OCI-LY3 (cell line): ENCODE measurements at regions not wholly inside any gene's neighbourhood (a gene's known extent, or its start where the extent isn't known, plus 50 kb on each side); places are given as distances from the start of the nearest gene placed in this dataset.

Experiments
- H2AFZ ChIP-seq: fragments of 200-600, 300-600 bp; shearing (Covaris generic); 2 replicates; pipeline ENCODE4 v1.6.0; 2014; ENCODE audit warnings: antibody characterized with exemption, low read depth, low read length
- H3K27ac ChIP-seq: fragments of 200-600, 300-600 bp; sonication (generic); 2 replicates; pipeline ENCODE4 v1.5.1; 2014; ENCODE audit warnings: mild to moderate bottlenecking, low read length, moderate library complexity, mixed read lengths
- H3K27me3 ChIP-seq: fragments of 200-600, 300-600 bp; sonication (generic); 2 replicates; pipeline ENCODE4 v1.6.1; 2014; ENCODE audit warnings: low read depth, low read length, mixed read lengths
- H3K36me3 ChIP-seq: fragments of 200-600, 300-600 bp; sonication (generic); replicated peaks from 2 replicates; pipeline ENCODE3; 2014; ENCODE audit warnings: low read depth, low read length, mixed read lengths
- H3K4me1 ChIP-seq: fragments of 300-600, 200-600 bp; sonication (generic); 2 replicates; pipeline ENCODE4 v1.6.1; 2014; ENCODE audit warnings: low read length, mixed read lengths
- H3K4me2 ChIP-seq: fragments of 200-600, 300-600 bp; sonication (generic); 2 replicates; pipeline ENCODE4 v1.6.1; 2014; ENCODE audit warnings: low read length, mixed read lengths
- H3K4me3 ChIP-seq: fragments of 300-600, 200-600 bp; sonication (generic); 2 replicates; pipeline ENCODE4 v1.5.1; 2014; ENCODE audit warnings: antibody characterized with exemption, mild to moderate bottlenecking, low read length, moderate library complexity
- H3K79me2 ChIP-seq: fragments of 300-600, 200-600 bp; shearing (Covaris generic); 2 replicates; pipeline ENCODE4 v1.6.1; 2014; ENCODE audit warnings: mild to moderate bottlenecking, low read length, mixed read lengths
- H3K9ac ChIP-seq: fragments of 300-600, 200-600 bp; shearing (Covaris generic); 2 replicates; pipeline ENCODE4 v1.6.0; 2014; ENCODE audit warnings: mild to moderate bottlenecking, low read length, moderate library complexity
- H3K9me3 ChIP-seq: fragments of 200-600, 300-600 bp; shearing (Covaris generic); 2 replicates; pipeline ENCODE4 v1.6.1; 2014; ENCODE audit warnings: low read length, mixed read lengths; ENCODE audit not compliant: insufficient read depth
- H4K20me1 ChIP-seq: fragments of 200-600, 300-600 bp; sonication (generic); 2 replicates; pipeline ENCODE4 v1.6.1; 2016; ENCODE audit warnings: low read length, mixed read lengths; ENCODE audit not compliant: insufficient read depth
- CTCF ChIP-seq: fragments of 200-600, 300-600 bp; sonication (generic); IDR thresholded peaks from 2 replicates; pipeline ENCODE4 v1.5.1; 2014; ENCODE audit warnings: antibody characterized with exemption, low read length, low read depth
- EZH2phosphoT487 ChIP-seq: fragments of 200-600 bp; shearing (Covaris generic); IDR thresholded peaks from 2 replicates; pipeline ENCODE4 v1.6.1; 2018; ENCODE audit warnings: antibody characterized with exemption, mixed run types, low read depth

- no peaks in the 10 kb centered on the region for H3K79me2 ChIP-seq
- H3K4me1 ChIP-seq: no peaks in the 10 kb centered on the region
- no peaks in the 10 kb centered on the region for H3K36me3 ChIP-seq
- H4K20me1 ChIP-seq: no peaks in the 10 kb centered on the region
- H3K9ac ChIP-seq: no peak overlapping the region
- H3K4me3 ChIP-seq: no peak overlapping the region
- no peaks in the 10 kb centered on the region for H3K27me3 ChIP-seq
- no peaks in the 10 kb centered on the region for H3K9me3 ChIP-seq
- H2AFZ ChIP-seq: no peak overlapping the region
- H3K4me2 ChIP-seq: no peak overlapping the region
- TF ChIP-seq CTCF: no peak
- TF ChIP-seq EZH2phosphoT487: no peak
- H3K27ac ChIP-seq: no peak overlapping the region
Observed at GRCh38 chr11:92558323-92558722, 333.7 kb downstream of the FAT3 start.

DNA sequence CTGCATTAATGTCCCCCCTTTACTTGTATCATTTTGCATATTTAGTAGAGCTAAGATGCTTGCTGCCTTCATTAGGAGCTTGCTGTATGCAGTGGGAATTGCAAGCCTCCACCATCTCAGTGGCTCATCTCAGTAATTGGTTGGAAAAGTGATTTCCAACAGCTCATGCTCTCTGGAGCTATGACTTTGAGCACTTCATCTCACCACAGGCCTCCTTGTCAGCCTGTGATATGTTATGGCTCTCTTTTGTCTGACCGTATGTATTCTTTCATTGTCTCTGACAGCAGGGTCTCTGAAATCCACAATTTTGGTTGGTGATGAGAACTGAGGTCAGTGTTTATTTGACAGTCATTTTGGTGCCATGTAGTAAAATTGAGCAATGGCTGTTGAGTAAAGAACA, 345.1 kb downstream of the FAT3 start:
- no peak for TF ChIP-seq EZH2phosphoT487
- no peak for TF ChIP-seq CTCF
- H3K9me3 ChIP-seq: no peaks in the 10 kb centered on the region
- H3K27ac ChIP-seq: no peak overlapping the region
- no peaks in the 10 kb centered on the region for H4K20me1 ChIP-seq
- H3K79me2 ChIP-seq: no peaks in the 10 kb centered on the region
- H3K9ac ChIP-seq: no peak overlapping the region
- no peaks in the 10 kb centered on the region for H3K27me3 ChIP-seq
- H3K36me3 ChIP-seq: no peaks in the 10 kb centered on the region
- no peak overlapping the region for H3K4me2 ChIP-seq
- no peak overlapping the region for H3K4me3 ChIP-seq
- no peak overlapping the region for H2AFZ ChIP-seq
- no peaks in the 10 kb centered on the region for H3K4me1 ChIP-seq

DNA sequence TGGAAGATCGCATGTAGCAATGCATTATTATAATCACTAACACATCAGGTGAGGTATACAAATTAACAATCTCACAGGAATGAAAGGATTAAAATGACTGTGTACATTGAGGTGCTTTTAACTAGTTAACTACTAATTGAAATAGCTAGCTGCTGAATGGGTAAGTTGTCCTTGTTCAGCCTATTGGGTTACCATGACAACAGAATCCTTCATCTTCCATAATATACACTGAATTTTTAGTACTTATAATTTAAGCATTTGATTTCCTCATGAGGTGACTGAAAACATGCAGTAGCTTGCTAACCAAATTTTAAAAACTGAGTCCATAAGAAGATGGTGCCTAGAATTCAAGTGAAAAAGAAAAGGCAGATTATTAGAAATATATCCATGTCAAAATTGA, 347.9 kb downstream of the FAT3 start:
- TF ChIP-seq EZH2phosphoT487 (no peak), CTCF (no peak)
- Histone ChIP-seq H3K9ac (no peak overlapping the region), H3K4me2 (no peak overlapping the region), H3K79me2 (no peaks in the 10 kb centered on the region), H3K4me1 (no peaks in the 10 kb centered on the region), H3K27me3 (no peaks in the 10 kb centered on the region), H3K36me3 (no peaks in the 10 kb centered on the region), H2AFZ (no peak overlapping the region), H3K9me3 (no peaks in the 10 kb centered on the region), H4K20me1 (no peaks in the 10 kb centered on the region), H3K4me3 (no peak overlapping the region), H3K27ac (no peak overlapping the region)

DNA sequence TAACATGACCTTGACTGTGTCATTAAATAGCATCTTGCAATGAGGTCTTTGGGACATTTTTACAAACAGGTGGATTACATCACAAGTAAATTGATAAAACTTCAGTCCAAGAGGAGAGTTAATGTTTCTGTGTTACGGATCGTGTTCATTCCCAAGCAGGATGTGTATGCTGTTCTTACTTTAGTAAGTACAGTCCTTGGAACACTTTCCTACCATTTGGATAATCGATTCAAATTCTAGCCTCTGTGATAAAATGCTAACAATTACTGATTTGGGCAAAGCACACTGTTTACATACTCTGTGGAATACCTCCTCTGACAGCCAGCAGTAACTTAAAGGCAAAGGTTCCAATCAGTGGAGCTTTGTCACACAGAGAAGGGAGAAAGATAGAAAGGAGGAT, 351.7 kb downstream of the FAT3 start:
- no peaks in the 10 kb centered on the region for H3K27me3 ChIP-seq

More for the DNA sequence above, 351.7 kb downstream of the FAT3 start:
- Histone ChIP-seq H3K9ac (no peak overlapping the region), H3K9me3 (no peaks in the 10 kb centered on the region), H3K27ac (no peak overlapping the region), H3K4me3 (no peak overlapping the region), H2AFZ (no peak overlapping the region), H3K36me3 (no peaks in the 10 kb centered on the region), H4K20me1 (no peaks in the 10 kb centered on the region), H3K79me2 (no peaks in the 10 kb centered on the region), H3K4me2 (no peak overlapping the region), H3K4me1 (no peaks in the 10 kb centered on the region)
- TF ChIP-seq EZH2phosphoT487 (no peak), CTCF (no peak)
